Fibroblast of the aortic adventitia (primary cell): ENCODE measurements at regions not wholly inside any gene's neighbourhood (a gene's known extent, or its start where the extent isn't known, plus 50 kb on each side); places are given as distances from the start of the nearest gene placed in this dataset.
"Not testable (repeated sequence)": the region's sequence is repeated elsewhere in the genome, so short reads cannot be mapped to it uniquely, and the experiment has no call there.

Experiments used
- DNase-seq: peaks from one replicate; pipeline ENCODE4 v3.0.0-alpha.2; 2010; ENCODE audit warnings: low read depth
- H3K4me3 ChIP-seq: 2 replicates; pipeline ENCODE4 v1.5.1; 2011; ENCODE audit warnings: low read depth, mild to moderate bottlenecking, control low read depth, low read length, moderate library complexity
- TF ChIP-seq, protein P1 (sequence below): IDR thresholded peaks from 2 replicates; pipeline ENCODE4 v1.5.1; 2011; ENCODE audit warnings: mild to moderate bottlenecking, low read length, control low read depth, inconsistent platforms; ENCODE audit not compliant: insufficient read depth

DNA sequence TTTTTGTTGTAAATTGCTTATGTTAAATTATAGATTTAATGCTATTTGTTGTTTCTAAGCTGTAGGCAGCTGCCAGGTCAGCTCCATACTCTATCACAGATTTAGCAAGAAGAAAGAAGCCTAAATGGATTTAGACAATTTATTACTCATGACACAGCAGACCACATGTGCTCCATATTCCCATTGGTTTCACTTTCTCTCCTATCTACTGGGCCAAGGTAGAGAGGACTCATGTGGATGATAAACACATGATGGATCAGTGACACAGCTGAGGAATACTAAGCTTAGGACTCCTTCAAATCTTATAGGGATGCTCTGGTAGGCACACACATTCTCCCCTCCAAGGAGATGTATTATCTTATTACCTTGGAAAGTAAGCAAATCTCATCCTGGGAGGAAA, 553.0 kb upstream of the ADGRB3 start:
- DNase-seq, result no peak
- H3K4me3 ChIP-seq, result no peak overlapping the region
- TF ChIP-seq, protein P1, sequence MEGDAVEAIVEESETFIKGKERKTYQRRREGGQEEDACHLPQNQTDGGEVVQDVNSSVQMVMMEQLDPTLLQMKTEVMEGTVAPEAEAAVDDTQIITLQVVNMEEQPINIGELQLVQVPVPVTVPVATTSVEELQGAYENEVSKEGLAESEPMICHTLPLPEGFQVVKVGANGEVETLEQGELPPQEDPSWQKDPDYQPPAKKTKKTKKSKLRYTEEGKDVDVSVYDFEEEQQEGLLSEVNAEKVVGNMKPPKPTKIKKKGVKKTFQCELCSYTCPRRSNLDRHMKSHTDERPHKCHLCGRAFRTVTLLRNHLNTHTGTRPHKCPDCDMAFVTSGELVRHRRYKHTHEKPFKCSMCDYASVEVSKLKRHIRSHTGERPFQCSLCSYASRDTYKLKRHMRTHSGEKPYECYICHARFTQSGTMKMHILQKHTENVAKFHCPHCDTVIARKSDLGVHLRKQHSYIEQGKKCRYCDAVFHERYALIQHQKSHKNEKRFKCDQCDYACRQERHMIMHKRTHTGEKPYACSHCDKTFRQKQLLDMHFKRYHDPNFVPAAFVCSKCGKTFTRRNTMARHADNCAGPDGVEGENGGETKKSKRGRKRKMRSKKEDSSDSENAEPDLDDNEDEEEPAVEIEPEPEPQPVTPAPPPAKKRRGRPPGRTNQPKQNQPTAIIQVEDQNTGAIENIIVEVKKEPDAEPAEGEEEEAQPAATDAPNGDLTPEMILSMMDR, result no peak

GRCh38 chr6:68080074-68080473, 555.0 kb upstream of the ADGRB3 start:
- no peak overlapping the region for H3K4me3 ChIP-seq
- TF ChIP-seq, protein P1, result no peak
- no peak for DNase-seq

DNA sequence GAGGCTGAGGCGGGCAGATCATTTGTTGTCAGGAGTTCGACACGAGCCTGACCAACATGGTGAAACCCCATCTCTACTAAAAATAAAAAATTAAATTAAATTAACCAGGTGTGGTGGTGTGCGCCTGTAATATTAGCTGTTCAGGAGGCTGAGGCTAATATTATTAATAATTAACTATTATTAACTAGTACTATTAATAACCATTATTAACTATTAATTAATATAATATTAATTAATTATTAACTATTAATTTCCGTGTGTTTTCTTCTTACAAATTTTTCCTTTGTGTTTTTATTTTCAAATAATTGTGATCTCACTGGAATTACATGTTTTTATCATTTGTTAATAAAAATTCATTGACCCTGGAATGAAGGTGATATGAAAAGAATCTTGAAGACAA, 557.4 kb upstream of the ADGRB3 start:
- H3K4me3 ChIP-seq, result no peak overlapping the region
- TF ChIP-seq, protein P1, result no peak
- no peak for DNase-seq

GRCh38 chr6:68071740-68072139, 563.3 kb upstream of the ADGRB3 start:
- TF ChIP-seq, protein P1, result no peak
- peak; percentile 8 for DNase-seq
- no peak overlapping the region for H3K4me3 ChIP-seq

GRCh38 chr6:68069921-68070710, 565.0 kb upstream of the ADGRB3 start:
- DNase-seq, result no peak
- no peak overlapping the region for H3K4me3 ChIP-seq
- TF ChIP-seq, protein P1, result no peak

DNA sequence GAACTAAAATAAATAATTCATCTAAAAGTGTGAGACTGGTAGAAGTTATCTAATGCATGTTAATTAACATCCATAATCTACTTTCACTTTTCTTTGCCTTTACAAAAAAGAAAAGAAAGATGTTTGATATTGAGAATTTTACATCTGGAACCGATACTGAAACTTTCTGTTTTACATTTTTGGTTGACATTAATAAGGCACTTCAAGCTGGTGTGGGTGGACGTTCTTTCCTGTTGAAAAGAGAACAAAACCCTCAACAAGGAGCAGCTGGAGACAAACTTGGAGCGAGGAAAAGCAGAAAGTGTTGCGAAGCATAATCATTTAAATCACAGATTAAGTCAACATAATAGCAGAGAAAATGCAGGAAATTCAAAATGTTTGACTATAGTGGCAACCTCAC, 575.2 kb upstream of the ADGRB3 start:
- DNase-seq, result peak; percentile 35
- TF ChIP-seq, protein P1, result no peak
- peak overlapping the region; percentile 40 for H3K4me3 ChIP-seq

DNA sequence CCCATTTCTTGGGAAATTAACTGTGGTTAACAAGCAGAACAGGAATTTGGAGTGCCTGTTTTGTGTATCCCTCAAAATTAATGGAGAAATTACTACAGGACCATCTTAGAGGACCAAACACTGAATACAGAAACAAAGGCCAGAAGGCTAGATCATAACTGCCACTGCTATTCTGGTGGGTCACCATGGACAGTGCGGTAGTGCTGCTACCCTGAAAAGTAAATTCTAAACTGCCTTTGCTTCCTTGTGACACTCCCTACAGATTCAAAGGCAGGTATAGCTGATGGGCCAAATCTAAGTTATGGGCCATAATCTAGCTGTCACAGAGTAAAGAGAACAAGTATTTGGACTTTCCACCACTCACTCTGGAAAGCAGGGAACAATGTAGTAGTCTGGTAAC, 575.8 kb upstream of the ADGRB3 start:
- no peak overlapping the region for H3K4me3 ChIP-seq
- no peak for DNase-seq

DNA sequence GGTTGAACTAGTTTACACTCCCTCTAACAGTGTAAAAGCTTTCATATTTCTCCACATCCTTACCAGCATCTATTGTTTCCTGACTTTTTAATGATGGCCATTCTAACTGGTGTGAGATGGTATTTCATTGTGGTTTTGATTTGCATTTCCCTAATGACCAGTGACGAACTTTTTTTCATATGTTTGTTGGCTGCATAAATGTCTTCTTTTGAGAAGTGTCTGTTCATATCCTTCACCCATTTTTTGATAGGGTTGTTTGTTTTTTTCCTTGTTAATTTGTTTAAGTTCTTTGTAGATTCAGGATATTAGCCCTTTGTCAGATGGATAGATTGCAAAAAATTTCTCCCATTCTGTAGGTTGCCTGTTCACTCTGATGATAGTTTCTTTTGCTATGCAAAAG, 578.5 kb upstream of the ADGRB3 start:
- DNase-seq, H3K4me3 ChIP-seq: not testable (repeated sequence)

More for the DNA sequence above, 575.8 kb upstream of the ADGRB3 start:
- TF ChIP-seq, protein P1, result no peak
